Type B pancreatic cell (in vitro differentiated cells): ENCODE measurements at regions not wholly inside any gene's neighbourhood (a gene's known extent, or its start where the extent isn't known, plus 50 kb on each side); places are given as distances from the start of the nearest gene placed in this dataset.

Experiments
- DNase-seq: peaks from one replicate; pipeline ENCODE4 v3.0.0; 2021; ENCODE audit warnings: mixed read lengths; ENCODE audit not compliant: unreplicated experiment; ENCODE audit errors: extremely low spot score
- H3K27ac Mint-ChIP-seq: 2 replicates; pipeline ENCODE4 v1.8.0; 2021; ENCODE audit warnings: mild to moderate bottlenecking, mixed read lengths
- H3K27me3 Mint-ChIP-seq: 2 replicates; pipeline ENCODE4 v1.8.0; 2021; ENCODE audit warnings: mixed read lengths
- H3K36me3 Mint-ChIP-seq: 2 replicates; pipeline ENCODE4 v1.8.0; 2021; ENCODE audit warnings: mixed read lengths
- H3K4me1 Mint-ChIP-seq: one replicate; pipeline ENCODE4 v1.8.0; 2021; ENCODE audit warnings: mixed read lengths; ENCODE audit not compliant: unreplicated experiment
- H3K4me3 Mint-ChIP-seq: 2 replicates; pipeline ENCODE4 v1.8.0; 2021; ENCODE audit warnings: mild to moderate bottlenecking, mixed read lengths
- H3K9me3 Mint-ChIP-seq: 2 replicates; pipeline ENCODE4 v1.8.0; 2021; ENCODE audit warnings: mixed read lengths
- CTCF ChIP-seq: fragments of 200-600 bp; sonication (generic); conservative IDR thresholded peaks from 2 replicates; pipeline ENCODE4 v1.5.0; 2021; ENCODE audit warnings: antibody characterized with exemption, mild to moderate bottlenecking

GRCh38 chr2:146652311-146652710 lies 1192.5 kb upstream of the ACVR2A start:
- peaks cover 6% of the 10 kb centered on the region for H3K27me3 Mint-ChIP-seq
- H3K4me3 Mint-ChIP-seq: no peak overlapping the region
- no peak overlapping the region for H3K27ac Mint-ChIP-seq
- TF ChIP-seq CTCF: no peak
- no peak for DNase-seq
- no peaks in the 10 kb centered on the region for H3K4me1 Mint-ChIP-seq
- H3K36me3 Mint-ChIP-seq: no peaks in the 10 kb centered on the region
- peaks cover 4% of the 10 kb centered on the region for H3K9me3 Mint-ChIP-seq

GRCh38 chr2:146651361-146651760 lies 1193.5 kb upstream of the ACVR2A start:
- no peaks in the 10 kb centered on the region for H3K36me3 Mint-ChIP-seq
- no peak overlapping the region for H3K4me3 Mint-ChIP-seq
- H3K9me3 Mint-ChIP-seq: no peaks in the 10 kb centered on the region
- DNase-seq: no peak
- H3K27ac Mint-ChIP-seq: no peak overlapping the region
- no peaks in the 10 kb centered on the region for H3K4me1 Mint-ChIP-seq
- peaks cover 4% of the 10 kb centered on the region for H3K27me3 Mint-ChIP-seq
- no peak for TF ChIP-seq CTCF

- Mint-ChIP-seq H3K4me3 (no peak overlapping the region), H3K27me3 (peaks cover 60% of the 10 kb centered on the region), H3K9me3 (peaks cover 5% of the 10 kb centered on the region), H3K36me3 (no peaks in the 10 kb centered on the region), H3K4me1 (no peaks in the 10 kb centered on the region), H3K27ac (no peak overlapping the region)
- no peak for DNase-seq
- no peak for TF ChIP-seq CTCF
Measured at GRCh38 chr2:146642066-146642465, 1202.8 kb upstream of the ACVR2A start.

- Mint-ChIP-seq H3K4me3 (no peak overlapping the region), H3K27ac (no peak overlapping the region), H3K36me3 (no peaks in the 10 kb centered on the region), H3K27me3 (peaks cover 36% of the 10 kb centered on the region), H3K9me3 (no peaks in the 10 kb centered on the region), H3K4me1 (no peaks in the 10 kb centered on the region)
- no peak for TF ChIP-seq CTCF
- no peak for DNase-seq
Measured at GRCh38 chr2:146634230-146635097, 1210.4 kb upstream of the ACVR2A start.

- peaks cover 40% of the 10 kb centered on the region for H3K27me3 Mint-ChIP-seq
- H3K4me1 Mint-ChIP-seq: no peaks in the 10 kb centered on the region
- no peak for TF ChIP-seq CTCF
Measured at GRCh38 chr2:146633159-146633558, 1211.7 kb upstream of the ACVR2A start.

More at GRCh38 chr2:146633159-146633558, 1211.7 kb upstream of the ACVR2A start:
- Mint-ChIP-seq H3K36me3 (no peaks in the 10 kb centered on the region), H3K27ac (no peak overlapping the region), H3K4me3 (no peak overlapping the region), H3K9me3 (no peaks in the 10 kb centered on the region)
- no peak for DNase-seq
